Left colon (tissue), 2 donors: ENCODE measurements at regions not wholly inside any gene's neighbourhood (a gene's known extent, or its start where the extent isn't known, plus 50 kb on each side); places are given as distances from the start of the nearest gene placed in this dataset.
"Not testable (repeated sequence)": the region's sequence is repeated elsewhere in the genome, so short reads cannot be mapped to it uniquely, and the experiment has no call there.

Source experiments
- ATAC-seq: fragments of 200-7000 bp; cut with Tn5 transposase; one replicate; pipeline ENCODE4 v1.9.1; 2020; ENCODE audit warnings: mild to moderate bottlenecking, moderate library complexity
- DNase-seq, 2 donors: peaks; one replicate each; pipeline ENCODE4 v3.0.0-alpha.2; 2020
- intact Hi-C, 2 donors: fragments of 100-400 bp; cut with DNase I in 1 of 2; cut with micrococcal nuclease in 1 of 2; formaldehyde crosslinking; loops; one replicate each; pipeline versions ENCODE4 v1.11.2 to v1.14.0; 2022; cut with DNase I, micrococcal nuclease
- donor health status: DM: no; HTN: no; CAD: no.
- donor health status: DM: yes; HTN: yes; CAD: no.

DNA sequence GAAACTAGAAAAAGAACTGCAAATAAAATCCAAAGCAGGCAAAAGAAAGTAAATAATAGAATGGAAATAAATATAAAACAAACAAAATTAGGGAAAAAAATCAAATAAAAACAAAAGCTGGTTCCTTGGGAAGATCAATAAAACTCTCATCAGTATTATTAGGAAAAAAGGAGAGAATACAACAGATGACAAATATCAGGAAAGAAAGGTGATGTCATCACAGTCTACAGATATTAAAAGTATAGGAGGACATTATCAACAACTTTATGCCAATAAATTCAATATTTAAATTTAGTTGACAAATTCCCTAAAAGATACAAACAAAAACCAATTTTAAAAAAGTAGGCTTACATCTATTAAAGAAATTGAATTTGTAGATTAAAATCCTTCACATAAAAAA lies 107.4 kb upstream of the FOXN3 start:
- ATAC-seq (no peak), DNase-seq (no peak)
- intact Hi-C loops, result no loop called here

DNA sequence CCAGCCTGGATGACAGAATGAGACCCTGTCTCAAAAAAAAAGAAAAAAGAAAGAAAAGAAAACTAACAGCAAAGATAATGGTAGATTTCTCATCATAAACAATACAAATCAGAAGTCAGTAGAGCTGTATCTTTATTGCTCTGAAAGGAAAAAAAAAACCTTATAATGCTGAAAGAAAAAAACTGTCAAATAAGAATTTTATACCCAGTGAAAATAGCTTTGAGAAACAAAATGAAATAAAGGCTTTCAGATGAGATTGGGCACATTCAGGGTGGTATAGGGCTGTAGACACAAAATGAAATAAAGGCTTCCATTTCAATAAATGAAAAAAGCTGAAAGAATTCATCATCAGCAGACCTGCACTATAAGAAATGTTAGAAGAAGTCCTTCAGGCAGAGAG lies 105.0 kb upstream of the FOXN3 start:
- no peak for ATAC-seq
- intact Hi-C loops, result no loop called here
- no peak for DNase-seq

DNA sequence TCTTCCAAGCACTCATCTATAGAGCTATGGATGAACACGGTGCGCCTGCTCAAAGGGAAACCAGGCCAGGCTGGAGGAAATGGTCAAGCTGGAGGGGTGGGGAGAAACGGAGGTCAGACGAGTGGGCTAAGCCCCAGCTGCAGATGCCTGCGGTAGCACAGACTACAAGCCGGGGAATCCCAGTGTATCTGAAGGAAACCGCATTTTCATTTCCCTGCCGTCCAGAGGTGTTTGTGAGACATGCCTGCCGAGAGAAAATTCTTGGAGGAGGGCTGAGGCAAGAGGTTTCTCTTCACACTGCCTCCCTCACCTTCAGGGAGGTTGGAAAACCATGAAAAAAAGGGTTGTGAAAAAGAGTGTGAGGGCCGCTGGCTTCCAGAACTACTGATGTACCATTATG lies 102.0 kb upstream of the FOXN3 start:
- no peak for DNase-seq
- intact Hi-C loops, result no loop called here
- no peak for ATAC-seq

DNA sequence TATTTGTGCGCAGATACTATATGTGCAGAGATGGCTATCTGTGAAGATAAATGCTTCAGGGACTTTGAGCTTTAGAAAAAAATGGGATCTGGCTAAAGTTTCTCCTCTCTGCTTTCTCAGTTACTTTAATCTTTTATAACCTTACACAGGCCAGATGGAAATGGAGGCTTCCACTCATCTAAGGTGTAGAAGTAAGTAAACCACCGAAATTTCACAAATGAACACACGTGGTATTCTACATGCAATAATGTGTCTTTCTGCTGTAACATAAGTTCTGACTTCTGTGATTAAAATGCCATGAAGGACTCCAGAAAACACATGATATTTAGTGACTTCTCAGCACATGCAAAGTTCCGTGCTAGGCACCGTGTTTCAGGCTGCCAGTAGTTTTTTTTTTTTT lies 99.1 kb upstream of the FOXN3 start:
- intact Hi-C loops, result no loop called here
- DNase-seq (no peak), ATAC-seq (no peak)

- DNase-seq (no peak), ATAC-seq (no peak)
- intact Hi-C loops, result no loop called here
Measured at GRCh38 chr14:89514601-89515000, 97.6 kb upstream of the FOXN3 start.

- intact Hi-C loops, result no loop called here
- DNase-seq, result no peak
- ATAC-seq, result no peak
Measured at GRCh38 chr14:89509891-89510290, 92.9 kb upstream of the FOXN3 start.

- intact Hi-C loops, result no loop called here
- DNase-seq, result no peak
- no peak for ATAC-seq
Measured at GRCh38 chr14:89508863-89509262, 91.8 kb upstream of the FOXN3 start.

DNA sequence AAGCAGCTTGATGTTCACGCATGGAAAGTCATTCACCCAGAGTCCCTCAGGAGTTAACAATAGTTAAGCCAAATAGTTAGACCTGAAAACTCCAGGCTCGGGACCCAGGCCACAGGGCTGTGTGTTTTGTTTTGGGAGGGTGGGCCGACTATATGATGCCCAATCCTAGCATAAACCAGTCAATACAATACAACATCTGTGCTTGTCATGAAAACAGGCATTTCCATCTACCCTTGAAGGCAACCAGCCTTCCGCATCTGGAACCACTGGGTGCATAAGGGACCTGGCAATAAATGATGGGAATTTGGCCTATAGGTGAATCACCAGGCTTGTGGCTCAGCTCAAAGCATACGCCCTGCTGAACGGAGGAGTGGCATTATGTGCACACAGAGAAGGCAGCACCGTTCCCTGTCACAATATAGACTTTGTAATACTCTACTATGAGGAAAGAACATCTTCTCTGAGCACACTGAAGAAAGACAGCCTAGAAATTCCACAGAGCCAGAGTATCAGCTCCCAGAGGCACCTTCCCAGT lies 91.0 kb upstream of the FOXN3 start:
- ATAC-seq (no peak), DNase-seq (no peak)

DNA sequence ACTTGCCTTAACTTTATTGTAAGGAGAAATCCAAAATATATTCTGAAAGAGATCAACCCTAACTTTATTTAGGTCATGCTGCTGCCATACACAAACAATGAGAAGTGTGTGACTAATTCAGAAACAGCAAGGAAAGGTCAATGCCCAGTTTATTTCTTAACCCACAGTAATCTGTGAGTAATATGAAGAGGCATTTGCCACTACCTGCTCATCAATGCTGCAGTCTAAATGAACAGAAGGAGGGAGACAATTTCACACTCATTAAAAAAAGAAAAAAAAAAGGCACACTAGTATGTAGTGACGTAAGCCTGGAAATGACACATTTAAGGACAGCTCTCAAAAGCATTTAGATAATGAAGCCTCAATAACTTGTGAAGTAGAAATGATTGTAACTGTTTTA lies 90.5 kb upstream of the FOXN3 start:
- DNase-seq (no peak), ATAC-seq (no peak)
- intact Hi-C loops, result no loop called here

More for the DNA sequence above, 91.0 kb upstream of the FOXN3 start:
- intact Hi-C loops, result no loop called here

GRCh38 chr14:89506891-89507452 lies 89.9 kb upstream of the FOXN3 start:
- DNase-seq, ATAC-seq, intact Hi-C loops: not testable (repeated sequence)

DNA sequence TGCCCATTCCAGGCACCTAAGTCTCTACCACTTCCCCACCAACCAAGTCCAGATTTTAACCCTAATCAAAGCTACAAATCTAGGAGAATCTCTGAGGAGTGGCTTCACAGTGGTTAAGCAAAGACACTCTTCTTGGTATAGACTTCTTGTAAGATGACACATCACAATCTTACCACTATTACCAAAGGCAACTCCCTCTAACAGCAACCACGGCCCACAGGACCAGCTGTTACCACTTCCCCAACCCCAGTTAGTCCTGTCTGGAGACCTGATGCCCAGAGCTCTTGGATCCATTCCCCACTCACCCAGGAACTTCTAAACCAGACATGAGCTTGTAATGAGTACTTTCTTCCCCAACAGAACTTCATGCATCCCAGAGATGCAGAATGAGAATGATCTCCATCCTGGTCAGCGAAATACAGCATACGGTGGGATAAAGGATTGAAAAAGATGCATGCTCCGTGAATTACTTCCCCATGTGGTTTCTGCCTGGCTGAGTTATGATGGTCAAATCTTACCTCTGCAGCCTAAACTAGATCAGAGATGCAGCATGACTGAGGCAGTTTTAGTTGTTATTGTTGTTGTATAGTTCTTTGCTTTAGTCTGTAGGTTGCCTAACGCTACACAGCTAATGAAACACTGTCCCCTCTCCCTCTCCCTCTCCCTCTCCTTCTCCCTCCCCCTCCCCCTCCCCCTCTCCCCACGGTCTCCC lies 87.7 kb upstream of the FOXN3 start:
- intact Hi-C loops, result no loop called here
- ATAC-seq (no peak), DNase-seq (no peak)

DNA sequence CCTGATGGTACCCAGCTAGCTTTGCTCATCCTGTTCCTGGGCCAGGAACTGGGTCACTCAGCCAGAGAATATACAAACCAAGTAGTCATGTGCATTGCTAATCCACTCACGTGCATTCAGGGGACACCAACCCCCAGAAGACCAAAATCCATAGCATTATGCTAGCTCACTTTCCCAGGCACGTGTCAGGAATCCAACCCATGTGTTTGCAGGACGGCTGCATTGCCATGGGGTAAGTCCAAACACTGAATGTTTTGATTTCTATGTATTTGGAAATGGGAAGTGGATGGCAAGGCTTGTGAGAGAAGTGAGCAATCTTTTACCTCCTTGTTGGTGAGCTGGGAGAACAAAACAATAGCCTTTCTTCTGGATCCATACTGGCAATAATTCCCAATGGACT lies 87.1 kb upstream of the FOXN3 start:
- no peak for ATAC-seq
- no peak for DNase-seq
- intact Hi-C loops, result no loop called here

GRCh38 chr14:89503431-89503996 lies 86.5 kb upstream of the FOXN3 start:
- no peak for ATAC-seq
- intact Hi-C loops, result no loop called here
- DNase-seq, result no peak

DNA sequence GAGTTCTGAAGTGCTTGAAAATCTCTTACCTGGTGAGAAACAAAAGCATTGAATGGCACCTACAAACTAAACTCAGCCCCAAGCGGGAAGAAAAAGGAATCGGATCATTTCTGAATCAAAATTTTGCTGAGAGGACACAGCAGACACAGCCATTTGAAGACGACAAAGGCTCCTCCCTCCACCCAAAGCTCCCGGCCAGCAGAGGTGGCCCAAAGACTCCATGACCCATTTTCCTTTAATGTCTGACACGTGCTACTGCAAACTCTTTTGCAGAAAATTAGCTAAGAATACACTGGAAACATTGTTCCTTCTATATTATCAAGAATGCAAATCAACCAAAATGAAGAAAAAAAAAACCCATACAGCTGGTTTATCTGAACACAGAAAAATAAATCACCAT lies 85.9 kb upstream of the FOXN3 start:
- intact Hi-C loops, result no loop called here
- ATAC-seq (no peak), DNase-seq (no peak)

DNA sequence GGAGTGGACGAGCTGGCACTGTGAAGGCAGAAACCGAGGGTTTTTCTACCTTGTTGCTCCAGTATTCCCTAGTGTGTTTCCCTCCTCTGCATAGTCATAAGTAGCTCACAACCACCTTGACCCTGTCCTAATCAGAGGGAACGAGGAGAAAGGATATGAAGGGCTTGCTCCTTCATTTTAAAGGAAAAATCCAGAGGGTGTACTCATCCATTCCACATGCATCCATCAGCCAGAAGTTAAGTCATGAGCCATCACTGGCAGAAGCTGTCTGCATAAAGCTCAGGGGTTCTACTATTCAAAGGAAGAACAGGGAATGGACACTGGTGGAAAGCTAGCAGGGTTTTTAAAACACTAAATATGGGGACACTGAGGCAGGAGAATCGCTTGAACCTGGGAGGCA lies 84.3 kb upstream of the FOXN3 start:
- DNase-seq (no peak), ATAC-seq (no peak)
- intact Hi-C loops, result no loop called here

DNA sequence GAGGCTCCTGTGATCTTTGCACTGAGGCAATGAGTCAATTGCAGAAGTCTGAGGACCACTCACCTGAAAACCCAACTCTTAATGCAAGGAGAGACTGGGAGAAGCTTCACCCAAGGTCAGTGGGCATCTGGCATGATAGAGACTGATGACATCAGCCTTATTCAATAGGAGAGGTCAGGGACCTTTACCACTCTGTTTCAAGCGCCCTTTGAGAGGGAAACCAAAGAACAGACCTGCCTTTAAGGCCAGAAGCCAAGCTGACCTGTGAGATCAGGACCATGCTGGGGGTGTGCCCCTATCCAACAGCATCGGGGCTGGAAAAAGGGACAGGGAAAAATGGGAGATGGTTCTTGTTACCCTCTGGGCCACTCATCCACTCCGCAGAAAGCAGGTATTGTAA lies 83.3 kb upstream of the FOXN3 start:
- intact Hi-C loops, result no loop called here
- ATAC-seq, result no peak
- no peak for DNase-seq

DNA sequence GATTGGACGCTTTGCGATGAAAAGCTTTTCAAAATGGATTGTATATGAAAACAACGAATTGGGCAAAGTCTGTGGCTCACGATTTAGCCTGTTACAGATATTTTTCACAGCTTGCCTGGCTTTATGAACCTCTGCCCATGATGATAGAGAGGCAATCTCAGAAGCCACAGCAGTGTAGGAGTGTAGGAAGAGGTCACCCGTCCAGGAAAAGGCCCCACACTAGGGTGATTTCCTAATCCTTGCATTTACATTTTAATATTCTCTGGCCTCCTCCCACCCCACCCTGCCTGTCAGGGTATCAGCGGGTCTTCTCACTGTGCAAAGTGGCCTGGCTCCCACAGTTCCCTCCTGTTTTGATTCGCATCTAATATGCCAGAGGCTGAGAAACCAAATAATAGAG lies 81.8 kb upstream of the FOXN3 start:
- no peak for DNase-seq
- intact Hi-C loops, result no loop called here
- no peak for ATAC-seq

DNA sequence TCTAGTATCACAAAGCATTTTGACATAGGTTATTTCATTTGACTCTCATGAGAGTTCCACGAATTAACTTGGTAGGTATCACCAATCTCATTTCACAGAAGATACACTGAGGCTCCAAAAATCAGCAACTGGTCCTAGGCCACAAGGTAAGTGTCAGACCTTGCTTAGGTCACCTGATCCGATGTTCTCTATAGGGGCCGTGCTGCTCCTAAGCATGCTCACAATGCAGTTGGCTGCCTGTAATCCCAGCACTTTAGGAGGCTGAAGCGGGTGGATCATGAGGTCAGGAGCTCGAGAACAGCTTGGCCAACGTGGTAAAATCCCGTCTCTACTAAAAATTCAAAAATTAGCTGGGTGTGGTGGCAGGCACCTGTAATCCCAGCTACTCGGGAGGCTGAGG lies 78.7 kb upstream of the FOXN3 start:
- ATAC-seq (no peak), DNase-seq (no peak)
- intact Hi-C loops, result no loop called here

DNA sequence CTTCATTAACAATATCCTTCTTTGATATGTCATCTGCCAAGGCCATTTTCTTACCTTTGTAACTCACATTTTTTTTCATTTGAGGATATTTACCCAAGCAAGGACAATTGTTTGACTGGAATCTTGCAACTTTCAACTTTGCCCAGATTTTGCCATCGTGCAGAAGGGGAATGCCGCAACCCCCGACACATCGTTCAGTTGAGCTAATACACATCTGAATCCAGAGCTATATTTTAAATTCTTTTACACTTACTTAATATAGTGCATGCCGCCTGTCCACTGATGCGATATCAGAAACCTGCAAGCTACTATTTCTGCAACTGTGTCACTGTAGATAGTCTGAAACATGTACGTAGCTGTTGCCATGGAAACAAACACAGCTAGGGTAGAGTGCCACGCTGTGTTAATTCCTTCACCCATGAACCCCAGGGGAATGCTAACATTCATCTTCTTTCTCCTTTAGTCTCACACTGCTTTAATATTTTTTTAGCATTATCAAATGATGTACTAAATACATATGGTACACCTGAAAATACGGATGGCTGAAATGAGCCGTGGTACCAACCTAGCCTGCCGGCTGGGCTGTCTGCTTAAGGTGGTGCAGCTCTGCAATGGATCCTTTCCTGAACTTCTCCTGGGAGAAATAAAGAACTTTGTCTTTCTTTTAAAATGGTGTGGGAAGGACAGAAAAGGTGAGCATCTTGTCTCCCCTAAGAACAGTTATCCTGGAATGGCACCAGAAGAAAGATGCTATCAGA lies 77.0 kb upstream of the FOXN3 start:
- no peak for DNase-seq
- ATAC-seq, result no peak
- intact Hi-C loops, result no loop called here

- ATAC-seq (no peak), DNase-seq (no peak)
- intact Hi-C loops, result no loop called here
Measured at GRCh38 chr14:89493406-89493805, 76.4 kb upstream of the FOXN3 start.
